HG02970 (cell line): ENCODE measurements at regions not wholly inside any gene's neighbourhood (a gene's known extent, or its start where the extent isn't known, plus 50 kb on each side); places are given as distances from the start of the nearest gene placed in this dataset.

Experiments used
- ATAC-seq: cut with Tn5 transposase; IDR thresholded peaks from one replicate; pipeline ENCODE4 v1.9.1; 2021; ENCODE audit warnings: mild to moderate bottlenecking, moderate library complexity, moderate number of reproducible peaks; ENCODE audit not compliant: unreplicated experiment, low FRiP score

DNA sequence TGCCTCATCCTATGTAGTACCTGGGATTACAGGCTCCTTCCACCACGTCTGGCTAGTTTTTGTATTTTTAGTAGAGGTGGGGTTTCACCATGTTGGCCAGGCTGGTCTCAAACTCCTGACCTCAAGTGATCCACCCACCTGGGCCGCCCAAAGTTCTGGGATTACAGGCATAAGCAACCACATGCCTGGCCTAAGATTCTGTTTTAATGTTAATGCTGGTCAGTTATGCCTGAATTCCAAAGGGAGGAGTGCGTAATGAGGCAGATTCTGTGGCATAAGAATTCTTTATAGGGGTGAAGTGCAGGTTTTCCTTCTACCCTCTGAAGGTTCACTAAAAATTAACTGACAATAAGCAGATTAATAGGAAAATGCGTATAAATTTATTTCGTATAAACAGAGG lies 1343.8 kb upstream of the LRRTM1 start:
- no peak for ATAC-seq

- no peak for ATAC-seq
Measured at GRCh38 chr2:81647715-81648230, 1343.2 kb upstream of the LRRTM1 start.

DNA sequence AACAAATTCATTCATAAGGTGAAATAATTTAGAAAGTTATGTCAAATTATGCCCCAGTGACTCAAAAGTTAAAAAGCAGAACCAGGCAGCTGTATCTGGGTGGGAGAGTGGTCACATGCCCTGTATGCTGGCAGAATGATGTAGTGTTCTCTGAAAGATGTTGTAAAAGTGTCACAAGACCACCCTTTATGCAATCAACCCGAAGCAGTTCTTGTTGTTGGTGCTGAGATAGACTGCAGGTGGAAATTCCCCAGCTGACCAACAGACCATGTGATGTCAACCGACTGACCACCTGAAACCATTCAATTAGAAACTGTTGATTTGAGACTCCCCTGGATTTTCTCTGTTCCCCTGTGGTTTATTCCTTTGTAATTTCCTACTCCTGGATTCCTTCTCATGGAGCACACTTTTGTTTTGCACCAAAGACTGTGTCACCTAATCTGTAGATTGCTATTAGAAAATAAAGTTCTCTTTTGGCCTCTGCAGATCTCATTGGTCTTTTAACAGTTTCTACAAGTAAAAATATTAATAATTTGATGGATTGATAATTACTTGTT lies 1341.3 kb upstream of the LRRTM1 start:
- ATAC-seq, result no peak

DNA sequence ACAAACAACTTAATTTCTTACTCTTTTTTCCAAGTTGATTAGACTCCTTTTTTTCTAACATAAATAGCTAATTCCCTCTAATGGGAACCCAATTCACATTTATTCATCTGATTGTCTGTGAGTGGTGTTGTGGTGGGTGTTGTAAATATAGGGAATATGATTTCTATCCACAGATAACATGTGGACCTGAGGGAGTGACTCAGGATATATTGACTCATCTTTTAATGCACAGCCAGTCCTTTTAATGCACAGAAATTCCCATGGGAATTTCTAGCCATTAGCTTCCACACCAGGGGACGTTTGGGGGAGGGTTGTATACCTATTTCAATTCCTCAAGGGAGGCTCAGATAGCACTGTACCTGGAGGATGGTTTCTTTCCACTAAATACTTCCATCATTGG lies 1339.6 kb upstream of the LRRTM1 start:
- no peak for ATAC-seq

- ATAC-seq, result no peak
Measured at GRCh38 chr2:81624825-81625224, 1320.3 kb upstream of the LRRTM1 start.

GRCh38 chr2:81600088-81600487 lies 1295.5 kb upstream of the LRRTM1 start:
- ATAC-seq, result no peak

- ATAC-seq, result no peak
Measured at GRCh38 chr2:81598453-81598852, 1293.9 kb upstream of the LRRTM1 start.

- no peak for ATAC-seq
Measured at GRCh38 chr2:81589406-81589805, 1284.9 kb upstream of the LRRTM1 start.

DNA sequence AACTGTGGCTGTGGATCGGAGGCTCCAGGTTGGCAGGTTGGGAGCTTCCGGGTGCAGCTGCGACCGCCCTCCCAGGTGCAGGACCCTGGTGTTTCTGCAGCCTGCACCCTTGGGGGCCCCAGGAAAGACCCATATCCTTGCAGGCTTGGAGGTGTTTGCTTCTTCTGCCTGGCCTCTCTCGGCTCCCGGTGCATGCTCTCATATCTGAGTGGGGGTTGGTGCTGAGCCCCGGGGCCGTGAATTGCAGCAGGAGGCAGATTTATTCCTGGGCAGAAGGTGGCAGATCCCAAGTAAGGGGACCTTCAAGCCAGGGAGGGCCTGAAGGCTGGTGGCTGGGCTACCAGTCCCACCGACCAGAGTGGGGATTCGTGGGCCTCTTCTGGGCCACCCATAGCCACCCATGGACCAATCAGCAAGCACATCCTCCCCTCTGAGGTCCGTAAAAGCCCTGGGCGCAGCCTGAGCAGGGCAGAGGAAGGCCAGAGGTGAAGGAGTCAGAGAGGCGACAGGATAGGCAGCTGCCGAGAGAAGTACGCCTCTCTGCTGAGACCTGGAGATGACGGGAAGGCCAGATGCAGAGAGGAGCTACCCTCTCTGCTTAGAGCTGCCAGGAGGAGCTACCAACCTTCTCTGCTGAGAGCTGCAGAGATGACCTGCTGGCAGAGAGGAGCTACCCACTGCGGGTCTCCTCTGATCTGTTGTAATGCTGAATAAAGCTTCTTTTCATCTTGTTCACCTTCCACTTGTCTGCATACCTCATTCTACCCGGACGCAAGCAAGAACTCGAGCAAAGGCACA lies 1279.0 kb upstream of the LRRTM1 start:
- ATAC-seq, result no peak

DNA sequence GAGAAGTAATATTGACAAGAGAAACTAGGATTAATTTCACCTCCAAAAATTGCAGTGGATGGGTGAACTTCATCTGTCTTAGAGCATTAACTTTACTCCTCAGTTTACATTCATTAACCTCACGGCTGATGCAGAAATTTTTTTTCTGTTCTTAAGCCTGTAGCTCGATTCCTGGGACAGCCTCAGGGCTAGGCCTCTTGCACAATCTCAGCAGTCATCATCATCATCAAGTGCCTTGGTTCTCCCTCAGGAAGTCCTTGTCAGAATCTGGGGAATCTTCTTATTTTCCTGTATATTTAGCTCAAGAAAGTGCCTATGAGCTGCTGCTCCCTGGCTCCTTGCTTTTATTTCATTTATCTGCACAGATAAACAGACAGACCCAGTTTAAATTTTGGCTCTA lies 1272.2 kb upstream of the LRRTM1 start:
- ATAC-seq, result no peak

GRCh38 chr2:81551040-81551634 lies 1246.6 kb upstream of the LRRTM1 start:
- no peak for ATAC-seq

DNA sequence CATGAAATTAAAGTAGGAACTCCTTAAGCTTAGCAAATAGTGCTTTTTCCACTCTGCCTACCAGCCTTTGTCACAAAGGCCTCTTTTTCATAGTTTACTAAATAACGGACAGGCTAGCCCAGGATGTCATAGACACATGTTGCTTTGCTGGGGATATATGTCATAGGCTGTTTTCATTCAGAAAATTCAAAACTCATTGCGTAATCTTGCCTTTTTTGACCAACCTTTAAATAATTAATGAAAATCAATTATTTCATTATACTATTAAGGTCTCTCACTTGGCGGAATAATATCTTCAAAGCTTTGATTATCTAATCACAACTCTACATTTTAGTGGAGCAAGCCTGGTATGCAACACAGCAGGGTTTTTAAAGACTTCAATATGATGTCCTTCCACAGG lies 1245.7 kb upstream of the LRRTM1 start:
- ATAC-seq, result no peak

DNA sequence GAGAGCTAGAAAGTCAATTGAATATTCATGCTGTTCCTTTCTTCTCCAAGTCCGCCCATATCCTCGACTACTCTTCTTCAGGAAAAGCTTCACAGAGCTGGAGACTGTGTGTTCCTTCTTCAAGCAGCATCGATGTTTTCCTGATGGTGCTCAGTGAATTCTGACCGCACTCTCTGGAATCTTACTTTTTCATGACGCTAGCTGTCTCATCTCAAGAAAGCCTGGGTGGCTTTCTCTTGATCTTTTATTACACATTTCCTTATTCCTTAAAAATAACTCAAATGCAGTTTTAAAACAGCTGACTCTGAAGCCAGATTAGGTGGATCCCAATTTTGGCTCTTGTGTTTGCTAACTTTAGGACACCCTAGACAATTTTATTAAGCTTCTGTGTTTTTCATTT lies 1245.1 kb upstream of the LRRTM1 start:
- no peak for ATAC-seq

GRCh38 chr2:81545626-81546025 lies 1241.1 kb upstream of the LRRTM1 start:
- no peak for ATAC-seq

- ATAC-seq, result no peak
Measured at GRCh38 chr2:81542119-81542518, 1237.6 kb upstream of the LRRTM1 start.

GRCh38 chr2:81529944-81530343 lies 1225.4 kb upstream of the LRRTM1 start:
- ATAC-seq, result no peak

GRCh38 chr2:81528852-81529480 lies 1224.4 kb upstream of the LRRTM1 start:
- peak; percentile 77 for ATAC-seq

DNA sequence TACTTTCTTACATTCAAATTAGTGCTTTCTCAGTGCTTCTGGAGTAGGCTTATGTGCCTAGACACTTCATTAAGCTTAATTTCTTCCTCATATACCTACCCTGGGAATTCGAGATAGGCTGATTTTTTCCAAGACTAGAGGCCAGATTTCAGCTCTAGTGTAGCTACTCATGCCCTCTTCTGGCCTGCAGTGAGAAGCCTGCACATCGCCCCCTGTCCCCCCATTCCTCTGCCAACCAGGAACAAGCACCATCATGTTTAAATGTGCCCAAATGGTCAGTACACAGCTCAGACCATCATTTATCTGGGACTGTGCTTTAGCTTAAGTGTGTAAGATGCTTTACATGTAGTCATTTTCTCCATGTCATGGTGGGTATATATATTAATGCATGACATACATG lies 1218.8 kb upstream of the LRRTM1 start:
- ATAC-seq, result no peak

GRCh38 chr2:81513328-81513727 lies 1208.8 kb upstream of the LRRTM1 start:
- ATAC-seq, result no peak

DNA sequence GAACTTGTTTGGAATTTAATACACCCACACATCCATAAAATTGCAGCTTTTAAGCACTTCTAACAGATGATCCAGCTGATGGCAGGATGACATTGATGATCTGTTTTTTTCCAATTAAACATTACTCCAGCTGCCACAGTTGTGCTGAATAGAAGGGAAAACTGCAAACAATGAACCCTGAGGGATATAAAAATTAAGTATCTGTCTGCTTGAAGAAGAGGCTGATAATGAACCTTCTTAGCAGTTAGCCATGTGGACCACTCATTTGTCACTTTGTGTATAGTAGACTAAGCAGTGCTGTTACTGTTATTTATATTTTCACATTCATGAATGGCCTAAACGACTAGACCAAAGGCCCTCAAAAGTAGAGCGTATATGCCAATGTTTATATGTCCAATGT lies 1201.0 kb upstream of the LRRTM1 start:
- no peak for ATAC-seq

DNA sequence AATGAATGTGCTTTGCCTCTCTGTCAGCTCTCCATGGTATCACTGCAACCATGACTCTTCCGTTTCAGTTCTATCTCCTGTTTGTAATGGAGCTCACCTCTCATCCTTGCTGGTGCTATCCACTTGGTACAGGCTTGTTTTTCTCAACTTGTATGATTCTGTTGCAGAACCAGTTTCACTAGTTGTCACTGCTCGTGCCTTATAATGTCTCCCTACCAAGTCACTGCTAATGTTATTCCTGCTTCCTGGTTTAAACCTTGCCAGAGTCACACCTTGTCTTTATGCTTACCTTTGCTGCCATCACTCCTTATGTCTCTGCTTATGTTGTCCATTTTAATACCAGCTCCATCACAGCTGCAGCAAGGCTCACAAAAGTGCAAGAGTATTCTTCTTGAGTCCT lies 1191.0 kb upstream of the LRRTM1 start:
- no peak for ATAC-seq
